GM10248 (cell line): ENCODE measurements at regions not wholly inside any gene's neighbourhood (a gene's known extent, or its start where the extent isn't known, plus 50 kb on each side); places are given as distances from the start of the nearest gene placed in this dataset.

Source experiments
- CTCF ChIA-PET: fragments of 300-600 bp; sonication (Branson Sonifier 250); formaldehyde crosslinking; extraction: SDS; loops from one replicate; lab custom pipeline; 2021; ENCODE audit warnings: antibody characterized with exemption; lab: Yijun Ruan, JAX
- POLR2A ChIA-PET: fragments of 350-650 bp; sonication (Branson Sonifier 250); formaldehyde crosslinking; extraction: SDS; loops from one replicate; lab custom pipeline; 2020; ENCODE audit warnings: antibody characterized with exemption; lab: Yijun Ruan, JAX
- DNase-seq: peaks from one replicate; pipeline ENCODE4 v3.0.0; 2012; ENCODE audit errors: extremely low spot score
- TF ChIP-seq, protein P1 (sequence below): IDR thresholded peaks from 2 replicates; pipeline ENCODE4 v1.5.1; 2012; ENCODE audit warnings: mild to moderate bottlenecking, low read depth; ENCODE audit errors: extremely low read depth, missing control alignments, control extremely low read depth

DNA sequence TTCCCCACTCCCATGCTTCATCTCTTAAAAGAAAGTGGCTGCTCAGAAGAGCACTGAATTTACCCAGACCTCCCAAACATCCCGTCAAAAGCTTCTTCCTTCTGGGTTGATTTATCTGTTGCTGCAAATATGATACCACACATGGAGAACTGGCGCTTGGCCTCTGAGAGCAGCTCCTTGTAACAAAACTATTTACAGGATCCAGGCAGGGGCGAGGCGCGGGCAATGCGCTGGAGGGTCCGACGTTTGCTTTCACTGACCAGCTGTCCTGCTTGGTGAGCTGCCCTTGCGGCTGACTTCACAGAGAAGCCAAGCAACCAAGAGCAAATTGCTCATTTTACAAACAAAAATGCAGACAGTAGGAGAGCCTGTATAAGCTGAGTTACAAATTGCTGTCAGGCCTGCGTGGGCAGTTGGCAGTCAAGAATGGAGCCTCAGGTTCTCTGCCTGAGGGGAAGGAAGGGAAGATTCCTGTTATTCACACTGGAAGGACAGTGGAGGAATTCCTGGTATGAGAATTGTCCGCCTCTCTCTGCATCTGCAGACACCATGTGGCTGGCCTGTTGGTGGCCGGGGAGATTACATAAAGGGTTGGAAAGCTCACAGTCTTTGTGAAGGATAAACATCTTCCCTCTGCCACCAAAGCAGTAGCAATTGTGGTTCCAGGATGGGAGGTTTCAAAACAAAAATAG lies 192.2 kb upstream of the LEF1 start:
- TF ChIP-seq, protein P1, sequence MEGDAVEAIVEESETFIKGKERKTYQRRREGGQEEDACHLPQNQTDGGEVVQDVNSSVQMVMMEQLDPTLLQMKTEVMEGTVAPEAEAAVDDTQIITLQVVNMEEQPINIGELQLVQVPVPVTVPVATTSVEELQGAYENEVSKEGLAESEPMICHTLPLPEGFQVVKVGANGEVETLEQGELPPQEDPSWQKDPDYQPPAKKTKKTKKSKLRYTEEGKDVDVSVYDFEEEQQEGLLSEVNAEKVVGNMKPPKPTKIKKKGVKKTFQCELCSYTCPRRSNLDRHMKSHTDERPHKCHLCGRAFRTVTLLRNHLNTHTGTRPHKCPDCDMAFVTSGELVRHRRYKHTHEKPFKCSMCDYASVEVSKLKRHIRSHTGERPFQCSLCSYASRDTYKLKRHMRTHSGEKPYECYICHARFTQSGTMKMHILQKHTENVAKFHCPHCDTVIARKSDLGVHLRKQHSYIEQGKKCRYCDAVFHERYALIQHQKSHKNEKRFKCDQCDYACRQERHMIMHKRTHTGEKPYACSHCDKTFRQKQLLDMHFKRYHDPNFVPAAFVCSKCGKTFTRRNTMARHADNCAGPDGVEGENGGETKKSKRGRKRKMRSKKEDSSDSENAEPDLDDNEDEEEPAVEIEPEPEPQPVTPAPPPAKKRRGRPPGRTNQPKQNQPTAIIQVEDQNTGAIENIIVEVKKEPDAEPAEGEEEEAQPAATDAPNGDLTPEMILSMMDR: no peak
- POLR2A ChIA-PET: no interaction called here
- CTCF ChIA-PET: interaction anchor here (0.9 to 1.6 kb wide), 6 partner anchors 9 to 342 kb away, joined by 3 to 4 read pairs (median 3); no protein-coding TSS in a partner anchor
- DNase-seq: no peak

DNA sequence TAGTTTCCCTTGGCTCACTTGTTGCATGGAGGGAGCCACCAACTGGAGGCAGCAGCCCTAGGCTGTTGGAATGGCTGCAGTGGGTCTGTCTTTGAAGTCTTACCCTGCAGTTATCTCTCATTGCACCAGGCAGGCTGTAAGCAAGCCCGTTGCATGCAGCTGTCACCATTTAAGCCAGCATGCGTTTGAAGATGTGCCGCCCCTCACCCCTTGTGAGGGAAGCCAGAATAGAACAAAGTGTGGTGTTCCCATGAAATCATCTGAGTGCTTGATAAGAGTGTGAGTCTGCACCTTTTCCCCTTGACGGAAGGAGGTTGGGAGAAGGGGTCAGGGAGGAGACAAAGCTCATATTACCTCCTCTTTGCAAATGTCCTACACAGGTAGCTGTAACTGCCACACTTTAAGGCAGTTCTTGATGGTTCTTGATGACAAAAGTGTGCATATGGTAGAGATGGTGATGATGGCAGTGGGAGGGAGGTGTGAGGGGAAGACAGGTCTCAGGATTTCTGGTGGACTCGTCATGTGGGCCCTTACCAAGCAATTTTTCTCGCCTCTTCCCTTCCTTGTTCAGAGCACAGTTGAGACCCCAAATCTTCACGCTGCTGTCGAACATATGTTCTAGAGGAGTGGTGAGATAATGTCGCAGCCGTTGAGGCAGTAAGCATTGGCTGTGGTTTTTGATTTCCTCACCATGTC lies 191.4 kb upstream of the LEF1 start:
- CTCF ChIA-PET: interaction anchor here (0.9 to 1.6 kb wide), 4 partner anchors 12 to 341 kb away, joined by 3 to 4 read pairs (median 3); no protein-coding TSS in a partner anchor
- POLR2A ChIA-PET: no interaction called here
- DNase-seq: no peak
- TF ChIP-seq, protein P1: no peak

DNA sequence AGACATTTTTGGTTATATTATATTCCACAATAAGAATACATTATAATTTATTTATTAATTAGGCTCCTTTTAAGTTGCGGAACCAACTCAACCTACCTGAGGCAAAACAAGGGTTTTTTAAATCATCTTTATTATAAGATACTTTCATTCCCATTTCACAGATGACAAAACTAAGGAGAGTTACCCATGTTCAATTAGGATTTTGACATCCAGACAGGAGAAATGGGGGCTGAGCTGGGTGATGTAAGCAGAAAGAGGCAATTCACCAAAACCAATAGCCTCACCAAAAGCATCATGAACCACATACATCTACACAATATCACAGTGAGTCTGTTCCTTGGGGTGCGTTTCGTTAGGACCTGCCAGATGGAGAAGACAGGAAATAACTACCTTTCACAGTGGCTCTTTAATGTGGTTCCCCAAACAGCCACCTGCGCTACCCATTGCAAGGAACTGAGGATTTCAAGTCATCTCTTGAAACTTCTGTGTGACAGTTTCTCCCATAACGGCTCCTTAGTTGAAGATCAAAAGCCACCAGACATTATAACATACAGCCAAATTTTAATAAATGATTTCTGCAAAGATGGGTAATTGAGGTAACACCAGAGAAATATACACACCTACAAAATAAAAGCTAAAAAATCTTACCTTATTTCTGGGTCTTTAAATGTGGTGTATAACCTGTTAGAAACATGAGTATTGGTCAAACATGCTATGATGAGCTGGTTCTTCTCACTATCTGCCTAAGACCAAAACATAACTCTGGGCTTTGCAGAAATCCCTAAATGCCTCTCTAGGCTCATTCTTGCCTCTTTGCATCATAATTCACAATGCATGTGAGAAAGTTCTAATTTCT lies 190.6 kb upstream of the LEF1 start:
- ChIA-PET POLR2A (no interaction called here), CTCF (interaction anchor here (1.2 kb wide), 1 partner anchor 69 kb away, joined by 3 read pairs; no protein-coding TSS in a partner anchor)
- TF ChIP-seq, protein P1: no peak
- no peak for DNase-seq

DNA sequence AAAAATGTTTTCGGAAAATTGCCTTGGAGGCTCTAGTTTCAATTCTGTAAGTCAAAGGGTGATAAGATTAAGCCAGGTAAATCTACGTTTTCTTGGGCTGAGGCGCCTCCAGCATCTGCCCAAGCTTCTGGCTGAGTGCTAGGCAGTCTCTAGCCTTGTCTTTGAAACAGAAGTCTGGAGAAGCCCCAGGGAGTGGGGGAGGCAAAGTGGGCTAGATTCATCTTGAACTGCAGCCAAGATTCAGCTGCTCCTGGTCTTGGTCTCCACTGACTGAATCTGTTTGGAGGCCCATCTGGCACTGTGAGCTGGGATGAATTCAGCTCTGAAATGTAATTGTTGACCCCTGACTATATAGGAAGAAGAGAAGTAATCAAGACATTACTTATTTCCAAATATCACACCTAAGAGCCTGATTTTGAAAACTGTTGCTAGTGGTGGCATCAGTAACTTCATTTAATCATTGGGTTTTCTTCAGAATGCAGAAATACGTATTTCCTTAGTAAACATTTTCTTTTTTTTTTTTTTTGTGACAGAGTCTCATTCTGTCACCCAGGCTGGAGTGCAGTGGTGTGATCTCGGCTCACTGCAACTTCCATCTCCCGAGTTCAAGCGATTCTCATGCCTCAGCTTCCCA lies 187.3 kb upstream of the LEF1 start:
- TF ChIP-seq, protein P1: no peak
- ChIA-PET POLR2A (no interaction called here), CTCF (interaction anchor here (1.3 kb wide), 1 partner anchor 19 kb away, joined by 3 read pairs; no protein-coding TSS in a partner anchor)
- DNase-seq: no peak

DNA sequence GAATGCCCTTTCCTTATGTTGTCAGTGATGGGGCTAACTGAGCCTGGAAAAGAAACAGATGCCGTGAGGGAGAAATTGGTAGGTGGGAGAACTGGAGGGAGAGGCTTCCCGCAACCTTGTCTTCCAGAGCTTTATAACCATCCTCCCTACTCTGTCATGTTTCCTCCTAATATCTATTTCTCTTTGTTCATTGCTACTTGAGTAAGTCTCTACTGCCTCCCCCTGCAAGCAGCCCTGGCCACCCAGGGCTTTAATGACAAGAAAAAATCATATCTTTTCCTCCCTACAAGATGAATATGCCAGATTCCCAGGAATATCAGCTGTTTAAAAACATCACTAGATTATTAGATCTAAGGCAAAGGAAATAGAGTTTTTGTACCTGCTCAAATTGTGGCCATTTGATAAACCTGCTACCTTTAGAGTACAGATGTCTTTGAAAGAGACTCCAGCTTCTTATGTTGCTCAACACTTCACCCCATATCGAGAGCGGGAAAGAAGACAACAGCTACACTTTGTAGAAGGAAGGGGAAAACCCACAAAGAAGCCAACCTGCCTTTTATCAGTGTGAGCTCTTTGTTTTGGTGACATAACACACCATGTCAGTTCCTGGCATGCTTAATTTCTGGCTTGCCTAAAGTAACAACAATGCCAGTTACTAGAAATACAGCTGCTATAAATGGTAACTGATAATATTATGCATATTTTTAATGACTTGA lies 186.6 kb upstream of the LEF1 start:
- CTCF ChIA-PET: interaction anchor here (1.3 to 1.5 kb wide), 2 partner anchors 18 to 19 kb away, joined by 3 to 6 read pairs; no protein-coding TSS in a partner anchor
- DNase-seq: no peak
- POLR2A ChIA-PET: no interaction called here
- TF ChIP-seq, protein P1: no peak
